HEK293 (cell line): ENCODE measurements at regions not wholly inside any gene's neighbourhood (a gene's known extent, or its start where the extent isn't known, plus 50 kb on each side); places are given as distances from the start of the nearest gene placed in this dataset.

ENCODE experiments used
- CTCF ChIA-PET: fragments of 350-600 bp; formaldehyde crosslinking; extraction: SDS; loops from one replicate; lab custom pipeline; 2021; ENCODE audit warnings: antibody characterized with exemption; lab: Yijun Ruan, JAX
- POLR2A ChIA-PET: fragments of 300-600 bp; formaldehyde crosslinking; extraction: SDS; loops from one replicate; lab custom pipeline; 2020; ENCODE audit warnings: antibody characterized with exemption, inconsistent platforms; lab: Yijun Ruan, JAX
- H3K27ac ChIP-seq: fragments of 200-500 bp; sonication (Bioruptor generic); 2 replicates; pipeline ENCODE4 v1.5.1; 2014; ENCODE audit warnings: low read depth, low read length, control low read depth, inconsistent platforms; ENCODE audit errors: extremely low read depth
- H3K36me3 ChIP-seq, 2 experiments: fragments of 200-500 bp in 1 of 2; sonication (Bioruptor generic) in 1 of 2; 1 replicate in 1 of 2; 2 replicates in 1 of 2; pipeline ENCODE4 v1.5.1; 2014 to 2017; ENCODE audit warnings: inconsistent platforms in 2 of 2, low read length in 2 of 2; ENCODE audit not compliant: control insufficient read depth in 2 of 2, insufficient read depth in 1 of 2
- H3K4me1 ChIP-seq: fragments of 200-500 bp; sonication (Bioruptor generic); 2 replicates; pipeline ENCODE4 v1.5.1; 2014; ENCODE audit warnings: mild to moderate bottlenecking, low read length, inconsistent platforms; ENCODE audit not compliant: control insufficient read depth, insufficient read depth
- H3K4me3 ChIP-seq: 2 replicates; pipeline ENCODE4 v1.5.1; 2011; ENCODE audit warnings: low read depth, mild to moderate bottlenecking, control low read depth, low read length, moderate library complexity
- H3K9me3 ChIP-seq: fragments of 200-500 bp; sonication (Bioruptor generic); 2 replicates; pipeline ENCODE4 v1.5.1; 2014; ENCODE audit warnings: low read depth, low read length, inconsistent platforms; ENCODE audit not compliant: control insufficient read depth, insufficient read depth
- HOXD13 ChIP-seq: sonication (generic); formaldehyde crosslinking; IDR thresholded peaks from 2 replicates; pipeline ENCODE4 v1.8.0; 2022; ENCODE audit warnings: missing genetic modification reagents, borderline replicate concordance
- KLF16 ChIP-seq: fragments of 450-650 bp; formaldehyde crosslinking; IDR thresholded peaks from 2 replicates; pipeline ENCODE4 v1.5.1; 2017; ENCODE audit warnings: missing biosample characterization, missing genetic modification characterization
- WT1 ChIP-seq: fragments of 450-650 bp; formaldehyde crosslinking; IDR thresholded peaks from 2 replicates; pipeline ENCODE4 v1.5.1; 2016; ENCODE audit warnings: missing biosample characterization, missing genetic modification characterization
- ZNF10 ChIP-seq: fragments of 450-650 bp; formaldehyde crosslinking; IDR thresholded peaks from 2 replicates; pipeline ENCODE4 v1.5.1; 2017; ENCODE audit warnings: missing biosample characterization, missing genetic modification characterization
- ZNF155 ChIP-seq: fragments of 450-650 bp; formaldehyde crosslinking; IDR thresholded peaks from 2 replicates; pipeline ENCODE4 v1.5.1; 2016; ENCODE audit warnings: missing biosample characterization, missing genetic modification characterization
- ZNF19 ChIP-seq: fragments of 450-650 bp; formaldehyde crosslinking; IDR thresholded peaks from 2 replicates; pipeline ENCODE4; 2016; ENCODE audit warnings: missing biosample characterization, missing genetic modification characterization, low read depth
- ZNF23 ChIP-seq: fragments of 450-650 bp; formaldehyde crosslinking; IDR thresholded peaks from 2 replicates; pipeline ENCODE4 v1.5.1; 2016; ENCODE audit warnings: missing biosample characterization, missing genetic modification characterization, borderline replicate concordance
- ZNF423 ChIP-seq: fragments of 450-650 bp; formaldehyde crosslinking; IDR thresholded peaks from 2 replicates; pipeline ENCODE4 v1.5.1; 2016; ENCODE audit warnings: missing biosample characterization, missing genetic modification characterization
- ZNF623 ChIP-seq: fragments of 450-650 bp; formaldehyde crosslinking; IDR thresholded peaks from 2 replicates; pipeline ENCODE4 v1.5.1; 2016; ENCODE audit warnings: missing biosample characterization, missing genetic modification characterization
- ZNF624 ChIP-seq: fragments of 450-650 bp; formaldehyde crosslinking; IDR thresholded peaks from 2 replicates; pipeline ENCODE4 v1.5.1; 2017; ENCODE audit warnings: missing biosample characterization, missing genetic modification characterization
- ZNF747 ChIP-seq: fragments of 450-650 bp; formaldehyde crosslinking; IDR thresholded peaks from 2 replicates; pipeline ENCODE4 v1.5.1; 2016; ENCODE audit warnings: missing biosample characterization, missing genetic modification characterization
- ZNF776 ChIP-seq: fragments of 450-650 bp; formaldehyde crosslinking; IDR thresholded peaks from 2 replicates; pipeline ENCODE4 v1.5.0; 2017; ENCODE audit warnings: missing biosample characterization, missing genetic modification characterization, borderline replicate concordance
- ZNF792 ChIP-seq: fragments of 450-650 bp; formaldehyde crosslinking; IDR thresholded peaks from 2 replicates; pipeline ENCODE4 v1.5.1; 2016; ENCODE audit warnings: missing biosample characterization, missing genetic modification characterization
- ZNF830 ChIP-seq: fragments of 450-650 bp; IDR thresholded peaks from 2 replicates; pipeline ENCODE4 v1.5.0; 2018; ENCODE audit warnings: missing biosample characterization, missing genetic modification characterization, low read depth, mild to moderate bottlenecking, moderate library complexity
- ZXDB ChIP-seq: fragments of 450-650 bp; formaldehyde crosslinking; IDR thresholded peaks from 2 replicates; pipeline ENCODE4 v1.5.1; 2016; ENCODE audit warnings: missing biosample characterization, missing genetic modification characterization
- TF ChIP-seq, protein P1 (sequence below): fragments of 450-650 bp; formaldehyde crosslinking; IDR thresholded peaks from 2 replicates; pipeline ENCODE4 v1.5.1; 2016; ENCODE audit warnings: missing biosample characterization, missing genetic modification characterization
- TF ChIP-seq, protein P2 (sequence below): fragments of 450-650 bp; formaldehyde crosslinking; optimal IDR thresholded peaks from 2 replicates; pipeline ENCODE3; 2016; ENCODE audit warnings: missing biosample characterization, mild to moderate bottlenecking, missing genetic modification characterization
- TF ChIP-seq, protein P3 (sequence below): fragments of 450-650 bp; formaldehyde crosslinking; IDR thresholded peaks from 2 replicates; pipeline ENCODE4 v1.5.1; 2016; ENCODE audit warnings: missing biosample characterization, missing genetic modification characterization
- TF ChIP-seq, protein P4 (sequence below): fragments of 450-650 bp; formaldehyde crosslinking; IDR thresholded peaks from 2 replicates; pipeline ENCODE4 v1.5.1; 2016; ENCODE audit warnings: missing biosample characterization, missing genetic modification characterization

DNA sequence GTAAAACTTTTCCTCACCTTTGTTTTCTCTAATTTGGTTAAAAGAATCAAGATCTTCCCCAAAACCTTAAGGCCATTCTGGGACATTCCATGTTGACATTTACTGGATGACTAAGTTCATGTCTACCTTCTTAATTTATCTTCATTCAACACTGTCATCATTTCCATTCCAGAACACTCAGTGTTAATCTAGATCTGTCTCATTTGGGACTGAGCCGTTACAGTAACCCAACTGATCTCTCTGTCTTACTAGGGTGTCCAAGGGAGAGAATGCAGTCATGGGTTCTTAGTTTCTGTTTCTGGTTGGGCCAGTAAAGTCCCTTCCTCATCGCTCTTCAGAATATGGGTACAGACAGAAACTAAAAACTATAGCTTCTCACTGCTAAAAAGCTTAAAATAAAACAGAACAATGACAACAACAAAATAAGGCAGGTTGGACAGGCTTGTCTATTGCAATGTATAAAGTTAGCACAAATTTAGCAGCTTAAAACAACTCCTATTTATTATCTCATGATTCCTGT is 144.8 kb downstream of the ASCL1 start (continued):
- TF ChIP-seq, protein P1, sequence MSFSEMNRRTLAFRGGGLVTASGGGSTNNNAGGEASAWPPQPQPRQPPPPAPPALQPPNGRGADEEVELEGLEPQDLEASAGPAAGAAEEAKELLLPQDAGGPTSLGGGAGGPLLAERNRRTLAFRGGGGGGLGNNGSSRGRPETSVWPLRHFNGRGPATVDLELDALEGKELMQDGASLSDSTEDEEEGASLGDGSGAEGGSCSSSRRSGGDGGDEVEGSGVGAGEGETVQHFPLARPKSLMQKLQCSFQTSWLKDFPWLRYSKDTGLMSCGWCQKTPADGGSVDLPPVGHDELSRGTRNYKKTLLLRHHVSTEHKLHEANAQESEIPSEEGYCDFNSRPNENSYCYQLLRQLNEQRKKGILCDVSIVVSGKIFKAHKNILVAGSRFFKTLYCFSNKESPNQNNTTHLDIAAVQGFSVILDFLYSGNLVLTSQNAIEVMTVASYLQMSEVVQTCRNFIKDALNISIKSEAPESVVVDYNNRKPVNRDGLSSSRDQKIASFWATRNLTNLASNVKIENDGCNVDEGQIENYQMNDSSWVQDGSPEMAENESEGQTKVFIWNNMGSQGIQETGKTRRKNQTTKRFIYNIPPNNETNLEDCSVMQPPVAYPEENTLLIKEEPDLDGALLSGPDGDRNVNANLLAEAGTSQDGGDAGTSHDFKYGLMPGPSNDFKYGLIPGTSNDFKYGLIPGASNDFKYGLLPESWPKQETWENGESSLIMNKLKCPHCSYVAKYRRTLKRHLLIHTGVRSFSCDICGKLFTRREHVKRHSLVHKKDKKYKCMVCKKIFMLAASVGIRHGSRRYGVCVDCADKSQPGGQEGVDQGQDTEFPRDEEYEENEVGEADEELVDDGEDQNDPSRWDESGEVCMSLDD, result no peak
- no peak for TF ChIP-seq ZNF623
- TF ChIP-seq, all 188 proteins: peak for 0

DNA sequence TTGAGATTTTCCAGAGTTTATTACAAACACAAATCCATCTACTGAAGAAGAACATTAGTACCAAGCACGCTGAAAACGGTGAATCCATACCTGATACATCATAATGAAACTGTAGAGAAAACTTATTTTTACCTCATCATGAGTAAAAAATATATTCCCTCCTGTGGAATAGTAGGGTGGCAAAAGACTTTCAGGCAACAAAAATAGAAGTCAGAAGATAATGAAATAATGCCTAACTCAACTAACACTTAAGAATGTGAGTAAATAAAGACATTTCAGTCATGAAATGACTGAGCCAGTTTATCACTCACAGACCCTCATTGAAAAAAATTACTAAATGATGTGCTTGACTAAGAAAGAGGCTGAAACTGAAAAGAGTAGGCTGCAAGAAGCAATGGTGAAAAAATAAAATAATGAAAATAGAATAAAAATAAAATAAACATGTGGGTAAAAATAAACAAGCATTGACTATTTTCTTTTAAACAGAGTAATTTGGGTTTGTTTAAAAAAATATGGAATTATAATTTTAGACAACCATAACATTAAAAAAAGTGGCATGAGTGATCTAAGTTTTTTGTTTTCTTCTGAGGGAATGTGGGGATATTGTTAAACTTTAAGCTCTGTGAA is 148.6 kb downstream of the ASCL1 start:
- no peak overlapping the region for H3K4me3 ChIP-seq
- POLR2A ChIA-PET, result no interaction called here
- H3K9me3 ChIP-seq, result no peaks in the 10 kb centered on the region
- TF ChIP-seq, protein P2, sequence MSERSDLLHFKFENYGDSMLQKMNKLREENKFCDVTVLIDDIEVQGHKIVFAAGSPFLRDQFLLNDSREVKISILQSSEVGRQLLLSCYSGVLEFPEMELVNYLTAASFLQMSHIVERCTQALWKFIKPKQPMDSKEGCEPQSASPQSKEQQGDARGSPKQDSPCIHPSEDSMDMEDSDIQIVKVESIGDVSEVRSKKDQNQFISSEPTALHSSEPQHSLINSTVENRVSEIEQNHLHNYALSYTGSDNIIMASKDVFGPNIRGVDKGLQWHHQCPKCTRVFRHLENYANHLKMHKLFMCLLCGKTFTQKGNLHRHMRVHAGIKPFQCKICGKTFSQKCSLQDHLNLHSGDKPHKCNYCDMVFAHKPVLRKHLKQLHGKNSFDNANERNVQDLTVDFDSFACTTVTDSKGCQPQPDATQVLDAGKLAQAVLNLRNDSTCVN, result no peak
- TF ChIP-seq ZNF10 (tag by site-specific recombination), result no peak
- TF ChIP-seq KLF16 (tag by site-specific recombination), result no peak
- TF ChIP-seq ZNF792 (tag by site-specific recombination), result no peak
- TF ChIP-seq ZNF155 (tag by site-specific recombination), result no peak
- TF ChIP-seq, protein P3, sequence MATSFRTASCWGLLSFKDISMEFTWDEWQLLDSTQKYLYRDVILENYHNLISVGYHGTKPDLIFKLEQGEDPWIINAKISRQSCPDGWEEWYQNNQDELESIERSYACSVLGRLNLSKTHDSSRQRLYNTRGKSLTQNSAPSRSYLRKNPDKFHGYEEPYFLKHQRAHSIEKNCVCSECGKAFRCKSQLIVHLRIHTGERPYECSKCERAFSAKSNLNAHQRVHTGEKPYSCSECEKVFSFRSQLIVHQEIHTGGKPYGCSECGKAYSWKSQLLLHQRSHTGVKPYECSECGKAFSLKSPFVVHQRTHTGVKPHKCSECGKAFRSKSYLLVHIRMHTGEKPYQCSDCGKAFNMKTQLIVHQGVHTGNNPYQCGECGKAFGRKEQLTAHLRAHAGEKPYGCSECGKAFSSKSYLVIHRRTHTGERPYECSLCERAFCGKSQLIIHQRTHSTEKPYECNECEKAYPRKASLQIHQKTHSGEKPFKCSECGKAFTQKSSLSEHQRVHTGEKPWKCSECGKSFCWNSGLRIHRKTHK, result no peak
- TF ChIP-seq ZNF747, result no peak
- TF ChIP-seq ZNF624 (tag by site-specific recombination), result no peak
- no peak for TF ChIP-seq WT1 (tag by site-specific recombination)
- no peak for TF ChIP-seq ZNF23 (tag by site-specific recombination)
- no peak for TF ChIP-seq ZNF423
- TF ChIP-seq, protein P4, sequence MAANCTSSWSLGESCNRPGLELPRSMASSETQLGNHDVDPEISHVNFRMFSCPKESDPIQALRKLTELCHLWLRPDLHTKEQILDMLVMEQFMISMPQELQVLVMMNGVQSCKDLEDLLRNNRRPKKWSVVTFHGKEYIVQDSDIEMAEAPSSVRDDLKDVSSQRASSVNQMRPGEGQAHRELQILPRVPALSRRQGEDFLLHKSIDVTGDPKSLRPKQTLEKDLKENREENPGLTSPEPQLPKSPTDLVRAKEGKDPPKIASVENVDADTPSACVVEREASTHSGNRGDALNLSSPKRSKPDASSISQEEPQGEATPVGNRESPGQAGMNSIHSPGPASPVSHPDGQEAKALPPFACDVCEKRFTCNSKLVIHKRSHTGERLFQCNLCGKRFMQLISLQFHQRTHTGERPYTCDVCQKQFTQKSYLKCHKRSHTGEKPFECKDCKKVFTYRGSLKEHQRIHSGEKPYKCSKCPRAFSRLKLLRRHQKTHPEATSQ (tag by site-specific recombination), result no peak
- TF ChIP-seq ZNF830, result no peak
- TF ChIP-seq ZXDB (tag by site-specific recombination), result no peak
- no peak for TF ChIP-seq ZNF19 (tag by site-specific recombination)
- TF ChIP-seq HOXD13, result no peak
- TF ChIP-seq ZNF776 (tag by site-specific recombination), result no peak
- TF ChIP-seq, all 188 proteins: peak for 0
- no peaks in the 10 kb centered on the region for H3K4me1 ChIP-seq
- CTCF ChIA-PET, result no interaction called here
- H3K27ac ChIP-seq, result no peak overlapping the region
- H3K36me3 ChIP-seq, result no peaks in the 10 kb centered on the region
